ENCODE measurements at regions not wholly inside any gene's neighbourhood (a gene's known extent, or its start where the extent isn't known, plus 50 kb on each side); places are given as distances from the start of the nearest gene placed in this dataset.

- Histone ChIP-seq H3K9me3 (ENCODE audit: low read depth) (no peaks in the 10 kb centered on the region), H3K4me2 (no peak overlapping the region), H3K36me3 (replicated peaks; ENCODE audit: insufficient read depth, low read depth) (no peaks in the 10 kb centered on the region), H3K27me3 (no peaks in the 10 kb centered on the region), H3K79me2 (no peaks in the 10 kb centered on the region), H4K20me1 (ENCODE audit: insufficient read depth, poor library complexity, severe bottlenecking) (no peaks in the 10 kb centered on the region), H2AFZ (no peak overlapping the region), H3K4me1 (ENCODE audit: insufficient read depth) (no peaks in the 10 kb centered on the region), H3K4me3 (no peak overlapping the region), H3K9me2 (replicated peaks; ENCODE audit: insufficient read depth) (no peaks in the 10 kb centered on the region), H3K27ac (no peak overlapping the region)
- DNase-seq (ENCODE audit: low spot score) = no peak
- 85% methylated on average over 4 of the region's 4 CpGs for WGBS (ENCODE audit: low lambda C conversion rate, missing lambda C conversion rate)
- TF ChIP-seq CTCF (IDR thresholded peaks at IDR 0.05; ENCODE audit: poor library complexity) (no peak), EZH2phosphoT487 (IDR thresholded peaks at IDR 0.05; ENCODE audit: low read depth, severe bottlenecking, unreplicated experiment) (no peak), EZH2 (IDR thresholded peaks at IDR 0.05; ENCODE audit: borderline replicate concordance) (no peak)
Measured at GRCh38 chr15:81686021-81686420, 312.0 kb upstream of the TMC3 start.

- no peaks in the 10 kb centered on the region for H3K79me2 ChIP-seq
- H3K4me2 ChIP-seq = no peak overlapping the region
- H4K20me1 ChIP-seq (ENCODE audit: insufficient read depth, poor library complexity, severe bottlenecking) = no peaks in the 10 kb centered on the region
- no peaks in the 10 kb centered on the region for H3K9me2 ChIP-seq (replicated peaks; ENCODE audit: insufficient read depth)
- H3K9me3 ChIP-seq (ENCODE audit: low read depth) = no peaks in the 10 kb centered on the region
- no peak overlapping the region for H3K27ac ChIP-seq
- no peak for DNase-seq (ENCODE audit: low spot score)
- TF ChIP-seq EZH2phosphoT487 (IDR thresholded peaks at IDR 0.05; ENCODE audit: low read depth, severe bottlenecking, unreplicated experiment) = no peak
- H3K27me3 ChIP-seq = no peaks in the 10 kb centered on the region
- no peaks in the 10 kb centered on the region for H3K36me3 ChIP-seq (replicated peaks; ENCODE audit: insufficient read depth, low read depth)
- H3K4me1 ChIP-seq (ENCODE audit: insufficient read depth) = no peaks in the 10 kb centered on the region
- no peak overlapping the region for H3K4me3 ChIP-seq
- no peak overlapping the region for H2AFZ ChIP-seq
Measured at GRCh38 chr15:81685237-81685636, 311.2 kb upstream of the TMC3 start.

GRCh38 chr15:81680829-81681228 lies 306.8 kb upstream of the TMC3 start:
- H3K79me2 ChIP-seq = no peaks in the 10 kb centered on the region
- DNase-seq (ENCODE audit: low spot score) = no peak
- H4K20me1 ChIP-seq (ENCODE audit: insufficient read depth, poor library complexity, severe bottlenecking) = no peaks in the 10 kb centered on the region
- TF ChIP-seq EZH2phosphoT487 (IDR thresholded peaks at IDR 0.05; ENCODE audit: low read depth, severe bottlenecking, unreplicated experiment) (no peak), CTCF (IDR thresholded peaks at IDR 0.05; ENCODE audit: poor library complexity) (no peak), EZH2 (IDR thresholded peaks at IDR 0.05; ENCODE audit: borderline replicate concordance) (no peak)
- H3K4me1 ChIP-seq (ENCODE audit: insufficient read depth) = no peaks in the 10 kb centered on the region
- no peaks in the 10 kb centered on the region for H3K36me3 ChIP-seq (replicated peaks; ENCODE audit: insufficient read depth, low read depth)
- H3K27ac ChIP-seq = no peak overlapping the region
- H3K9me2 ChIP-seq (replicated peaks; ENCODE audit: insufficient read depth) = no peaks in the 10 kb centered on the region
- H3K27me3 ChIP-seq = no peaks in the 10 kb centered on the region
- H3K9me3 ChIP-seq (ENCODE audit: low read depth) = no peaks in the 10 kb centered on the region
- no peak overlapping the region for H3K4me3 ChIP-seq
- no peak overlapping the region for H2AFZ ChIP-seq
- no peak overlapping the region for H3K4me2 ChIP-seq

GRCh38 chr15:81666839-81667238 lies 292.8 kb upstream of the TMC3 start:
- no peak overlapping the region for H3K27ac ChIP-seq
- TF ChIP-seq EZH2phosphoT487 (IDR thresholded peaks at IDR 0.05; ENCODE audit: low read depth, severe bottlenecking, unreplicated experiment) (no peak), CTCF (IDR thresholded peaks at IDR 0.05; ENCODE audit: poor library complexity) (no peak), EZH2 (IDR thresholded peaks at IDR 0.05; ENCODE audit: borderline replicate concordance) (no peak)
- no peaks in the 10 kb centered on the region for H3K27me3 ChIP-seq
- DNase-seq (ENCODE audit: low spot score) = no peak
- H3K9me2 ChIP-seq (replicated peaks; ENCODE audit: insufficient read depth) = no peaks in the 10 kb centered on the region
- no peaks in the 10 kb centered on the region for H3K9me3 ChIP-seq (ENCODE audit: low read depth)
- H3K4me1 ChIP-seq (ENCODE audit: insufficient read depth) = no peaks in the 10 kb centered on the region
- H2AFZ ChIP-seq = no peak overlapping the region
- no peak overlapping the region for H3K4me3 ChIP-seq
- no peaks in the 10 kb centered on the region for H3K79me2 ChIP-seq
- no peaks in the 10 kb centered on the region for H3K36me3 ChIP-seq (replicated peaks; ENCODE audit: insufficient read depth, low read depth)
- WGBS (ENCODE audit: low lambda C conversion rate, missing lambda C conversion rate) = 33% methylated on average over 1 of the region's 1 CpG
- H3K4me2 ChIP-seq = no peak overlapping the region
- no peaks in the 10 kb centered on the region for H4K20me1 ChIP-seq (ENCODE audit: insufficient read depth, poor library complexity, severe bottlenecking)

Measured in hepatocyte (in vitro differentiated cells).